ENCODE measurements at regions not wholly inside any gene's neighbourhood (a gene's known extent, or its start where the extent isn't known, plus 50 kb on each side); places are given as distances from the start of the nearest gene placed in this dataset.
A peak's percentile ranks its signal among the peaks of the same experiment; 100 is the strongest.

DNA sequence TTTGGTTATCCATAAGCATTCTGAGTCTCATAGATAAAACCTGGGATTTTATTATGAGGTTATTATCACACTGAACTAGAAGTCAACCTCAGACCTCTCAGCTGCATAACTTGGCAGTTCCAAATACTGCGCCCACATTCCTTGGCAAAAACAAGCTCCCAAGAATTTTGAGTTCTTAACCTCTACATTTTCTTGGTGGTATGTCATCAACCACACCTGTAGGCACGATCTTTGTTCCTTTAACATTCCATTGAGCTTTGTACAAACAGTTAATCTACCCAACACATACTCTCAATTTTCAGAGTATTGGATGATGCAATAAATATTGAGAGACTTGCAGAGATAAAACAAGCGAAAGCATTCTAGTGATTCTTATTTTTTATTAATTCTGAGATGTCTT lies 371.8 kb upstream of the PRICKLE1 start:
- peak in 1 of 2 donors; percentile 86 for DNase-seq (ENCODE audit: low read depth in 1 of 2, low spot score in 1 of 2)
- Histone ChIP-seq H3K27ac (no peak overlapping the region), H3K9me3 (ENCODE audit: low read depth) (no peaks in the 10 kb centered on the region)

DNA sequence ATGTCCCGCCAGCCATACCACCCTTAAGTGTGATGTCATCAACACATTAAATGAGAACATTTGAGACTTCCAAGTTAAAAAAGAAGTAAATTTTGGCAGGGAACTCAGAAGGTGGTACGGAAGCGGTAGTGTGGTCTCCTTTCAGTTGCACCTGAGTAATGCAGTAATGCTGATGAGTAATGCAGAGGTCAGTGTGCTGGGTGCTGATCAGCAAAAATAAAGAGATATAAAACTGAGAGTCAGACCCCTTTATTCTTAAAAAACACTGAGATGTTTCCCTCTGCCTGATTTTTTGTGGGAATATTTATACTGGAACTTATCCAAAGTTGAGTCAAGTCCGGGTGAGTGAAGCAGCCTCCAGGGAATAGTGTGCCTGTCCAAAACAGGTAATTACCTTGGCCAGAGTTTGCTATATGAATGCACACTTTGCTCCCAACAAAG lies 370.6 kb upstream of the PRICKLE1 start:
- no peak overlapping the region for H3K4me3 ChIP-seq
- H3K27ac ChIP-seq = no peak overlapping the region
- DNase-seq (ENCODE audit: low read depth in 1 of 2, low spot score in 1 of 2) = no peak
- H3K27me3 ChIP-seq = no peaks in the 10 kb centered on the region
- TF ChIP-seq, protein P1, sequence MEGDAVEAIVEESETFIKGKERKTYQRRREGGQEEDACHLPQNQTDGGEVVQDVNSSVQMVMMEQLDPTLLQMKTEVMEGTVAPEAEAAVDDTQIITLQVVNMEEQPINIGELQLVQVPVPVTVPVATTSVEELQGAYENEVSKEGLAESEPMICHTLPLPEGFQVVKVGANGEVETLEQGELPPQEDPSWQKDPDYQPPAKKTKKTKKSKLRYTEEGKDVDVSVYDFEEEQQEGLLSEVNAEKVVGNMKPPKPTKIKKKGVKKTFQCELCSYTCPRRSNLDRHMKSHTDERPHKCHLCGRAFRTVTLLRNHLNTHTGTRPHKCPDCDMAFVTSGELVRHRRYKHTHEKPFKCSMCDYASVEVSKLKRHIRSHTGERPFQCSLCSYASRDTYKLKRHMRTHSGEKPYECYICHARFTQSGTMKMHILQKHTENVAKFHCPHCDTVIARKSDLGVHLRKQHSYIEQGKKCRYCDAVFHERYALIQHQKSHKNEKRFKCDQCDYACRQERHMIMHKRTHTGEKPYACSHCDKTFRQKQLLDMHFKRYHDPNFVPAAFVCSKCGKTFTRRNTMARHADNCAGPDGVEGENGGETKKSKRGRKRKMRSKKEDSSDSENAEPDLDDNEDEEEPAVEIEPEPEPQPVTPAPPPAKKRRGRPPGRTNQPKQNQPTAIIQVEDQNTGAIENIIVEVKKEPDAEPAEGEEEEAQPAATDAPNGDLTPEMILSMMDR (IDR thresholded peaks at IDR 0.05; ENCODE audit: low read depth, low read length) = no peak
- H3K9me3 ChIP-seq (ENCODE audit: low read depth) = no peaks in the 10 kb centered on the region
- no peaks in the 10 kb centered on the region for H3K4me1 ChIP-seq (ENCODE audit: low read depth)
- no peaks in the 10 kb centered on the region for H3K36me3 ChIP-seq

More for the DNA sequence above, 371.8 kb upstream of the PRICKLE1 start:
- TF ChIP-seq, protein P1 (IDR thresholded peaks at IDR 0.05; ENCODE audit: low read depth, low read length) = no peak
- H3K4me3 ChIP-seq = no peak overlapping the region
- H3K4me1 ChIP-seq (ENCODE audit: low read depth) = peaks cover under 1% of the 10 kb centered on the region
- H3K27me3 ChIP-seq = no peaks in the 10 kb centered on the region
- no peaks in the 10 kb centered on the region for H3K36me3 ChIP-seq

DNA sequence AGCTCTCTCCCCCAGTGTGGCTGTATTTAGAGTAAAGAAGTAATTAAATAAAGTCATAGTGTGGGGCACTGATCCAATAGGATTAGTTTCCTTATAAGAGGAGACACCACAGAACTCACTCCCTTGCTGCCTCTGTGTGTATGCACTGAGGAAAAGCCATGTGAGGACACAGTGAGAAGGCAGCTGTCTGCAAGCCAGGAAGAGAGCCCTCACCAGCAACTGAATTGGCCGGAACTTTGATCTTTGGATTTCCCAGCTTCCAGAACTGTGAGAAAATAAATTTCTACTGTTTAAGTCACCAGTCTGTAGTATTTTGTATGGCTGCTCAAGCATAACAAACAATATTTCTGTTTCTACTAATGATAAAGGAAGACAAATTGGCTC lies 368.7 kb upstream of the PRICKLE1 start:
- no peaks in the 10 kb centered on the region for H3K9me3 ChIP-seq (ENCODE audit: low read depth)
- no peaks in the 10 kb centered on the region for H3K36me3 ChIP-seq
- H3K27ac ChIP-seq = no peak overlapping the region
- no peaks in the 10 kb centered on the region for H3K4me1 ChIP-seq (ENCODE audit: low read depth)
- TF ChIP-seq, protein P1 (IDR thresholded peaks at IDR 0.05; ENCODE audit: low read depth, low read length) = no peak
- H3K27me3 ChIP-seq = no peaks in the 10 kb centered on the region
- no peak overlapping the region for H3K4me3 ChIP-seq
- DNase-seq (ENCODE audit: low read depth in 1 of 2, low spot score in 1 of 2) = peak in 1 of 2 donors; percentile 46

DNA sequence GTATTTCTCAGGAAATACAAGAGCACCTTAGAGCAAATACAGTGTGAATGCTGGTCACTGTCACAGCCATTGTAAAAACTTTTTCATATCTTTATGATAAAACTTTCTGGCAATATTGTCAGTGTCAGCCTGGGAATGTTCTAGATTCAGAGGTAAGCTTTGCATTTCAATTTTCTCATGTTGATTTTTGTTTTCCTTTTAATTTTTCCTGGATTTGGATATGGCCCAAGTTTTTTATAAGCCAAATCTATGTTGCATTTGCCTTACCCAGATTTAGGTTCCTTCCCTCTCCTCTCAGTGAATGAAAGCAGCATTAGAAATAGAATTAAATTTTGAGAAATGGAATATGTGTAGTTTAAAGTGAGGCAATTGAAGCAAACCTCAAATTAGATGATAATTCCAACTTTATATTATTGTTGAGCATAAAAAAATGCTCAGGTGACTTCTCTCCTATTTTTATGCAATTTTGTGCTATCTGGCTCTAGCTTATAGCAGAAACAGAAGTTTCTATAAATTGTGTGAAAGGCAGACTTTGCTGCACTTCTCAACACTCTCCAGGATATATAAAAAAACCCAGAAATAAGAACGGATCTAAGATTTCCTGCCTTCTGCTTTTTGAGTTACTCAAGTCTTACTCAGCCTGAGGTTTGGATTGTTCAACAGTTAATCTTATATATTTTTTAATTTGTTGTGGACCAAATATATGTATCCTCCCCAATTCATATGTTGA lies 368.2 kb upstream of the PRICKLE1 start:
- Histone ChIP-seq H3K27me3 (no peaks in the 10 kb centered on the region), H3K4me3 (no peak overlapping the region), H3K4me1 (ENCODE audit: low read depth) (no peaks in the 10 kb centered on the region), H3K36me3 (no peaks in the 10 kb centered on the region), H3K27ac (no peak overlapping the region), H3K9me3 (ENCODE audit: low read depth) (no peaks in the 10 kb centered on the region)
- TF ChIP-seq, protein P1 (IDR thresholded peaks at IDR 0.05; ENCODE audit: low read depth, low read length) = no peak
- DNase-seq (ENCODE audit: low read depth in 1 of 2, low spot score in 1 of 2) = no peak

DNA sequence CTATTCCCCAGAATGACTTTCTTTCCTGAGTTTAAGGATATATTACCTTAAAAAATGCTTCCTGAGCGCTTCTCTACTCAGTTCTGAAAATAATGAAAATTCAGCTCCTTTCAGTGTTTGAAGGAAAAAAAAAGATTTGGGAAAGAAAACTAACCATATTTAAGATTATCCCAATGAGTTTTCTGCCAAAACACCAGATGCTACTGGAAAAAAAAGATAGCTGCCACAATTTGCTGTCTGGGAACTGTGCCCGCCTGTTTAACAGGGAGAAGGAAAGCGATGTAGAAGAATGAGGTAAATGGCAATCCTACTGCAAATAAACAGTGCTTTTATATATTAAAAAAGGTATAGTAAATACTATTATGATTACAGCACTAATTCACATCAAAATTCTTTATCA lies 367.6 kb upstream of the PRICKLE1 start:
- Histone ChIP-seq H3K36me3 (no peaks in the 10 kb centered on the region), H3K9me3 (ENCODE audit: low read depth) (no peaks in the 10 kb centered on the region), H3K27me3 (no peaks in the 10 kb centered on the region), H3K4me1 (ENCODE audit: low read depth) (no peaks in the 10 kb centered on the region), H3K27ac (no peak overlapping the region), H3K4me3 (no peak overlapping the region)
- TF ChIP-seq, protein P1 (IDR thresholded peaks at IDR 0.05; ENCODE audit: low read depth, low read length) = no peak
- peak in 1 of 2 donors; percentile 12 for DNase-seq (ENCODE audit: low read depth in 1 of 2, low spot score in 1 of 2)
